Upper lobe of right lung (tissue), 1 donor: ENCODE measurements at regions not wholly inside any gene's neighbourhood (a gene's known extent, or its start where the extent isn't known, plus 50 kb on each side); places are given as distances from the start of the nearest gene placed in this dataset.

Experiments used
- ATAC-seq: fragments of 200-7000 bp; cut with Tn5 transposase; one replicate; pipeline ENCODE4 v1.9.1; 2020; ENCODE audit warnings: mild to moderate bottlenecking, moderate library complexity
- DNase-seq: peaks from one replicate; pipeline ENCODE4 v3.0.0-alpha.2; 2020
- H3K27ac ChIP-seq: fragments of 200-600 bp; one replicate; pipeline ENCODE4 v1.8.0; 2022
- H3K27me3 ChIP-seq: fragments of 200-600 bp; one replicate; pipeline ENCODE4 v1.8.0; 2022; ENCODE audit warnings: mild to moderate bottlenecking
- H3K36me3 ChIP-seq: fragments of 200-600 bp; one replicate; pipeline ENCODE4 v1.8.0; 2022
- H3K4me1 ChIP-seq: fragments of 200-600 bp; one replicate; pipeline ENCODE4 v1.8.0; 2022
- H3K4me3 ChIP-seq: fragments of 200-600 bp; one replicate; pipeline ENCODE4 v1.8.0; 2022; ENCODE audit warnings: mild to moderate bottlenecking
- H3K9me3 ChIP-seq: fragments of 200-600 bp; one replicate; pipeline ENCODE4 v1.8.0; 2022
- CTCF ChIP-seq: fragments of 200-600 bp; IDR thresholded peaks from one replicate; pipeline ENCODE4 v1.8.0; 2022; ENCODE audit warnings: antibody characterized with exemption
- intact Hi-C: fragments of 100-400 bp; cut with DNase I; formaldehyde crosslinking; loops from one replicate; pipeline ENCODE4 v1.11.0; 2022
- donor health status: DM: no; HTN: yes; CAD: no; lungs with severe emphysema.

- DNase-seq: no peak
- no peaks in the 10 kb centered on the region for H3K4me1 ChIP-seq
- no peaks in the 10 kb centered on the region for H3K27me3 ChIP-seq
- no peak for ATAC-seq
- intact Hi-C loops: no loop called here
- H3K4me3 ChIP-seq: no peak overlapping the region
- no peaks in the 10 kb centered on the region for H3K36me3 ChIP-seq
- no peaks in the 10 kb centered on the region for H3K9me3 ChIP-seq
- no peak overlapping the region for H3K27ac ChIP-seq
- no peak for TF ChIP-seq CTCF
Measured at GRCh38 chr10:35852721-35853120, 210.6 kb upstream of the FZD8 start.

GRCh38 chr10:35848412-35848811 lies 206.3 kb upstream of the FZD8 start:
- TF ChIP-seq CTCF: no peak
- Histone ChIP-seq H3K36me3 (no peaks in the 10 kb centered on the region), H3K4me3 (no peak overlapping the region), H3K27ac (no peak overlapping the region), H3K4me1 (no peaks in the 10 kb centered on the region), H3K27me3 (no peaks in the 10 kb centered on the region), H3K9me3 (no peaks in the 10 kb centered on the region)
- intact Hi-C loops: no loop called here
- DNase-seq (no peak), ATAC-seq (no peak)

- no peak for TF ChIP-seq CTCF
- Histone ChIP-seq H3K4me3 (no peak overlapping the region), H3K27me3 (no peaks in the 10 kb centered on the region), H3K27ac (no peak overlapping the region), H3K36me3 (no peaks in the 10 kb centered on the region), H3K9me3 (peaks cover 5% of the 10 kb centered on the region), H3K4me1 (no peaks in the 10 kb centered on the region)
- ATAC-seq (no peak), DNase-seq (no peak)
- intact Hi-C loops: no loop called here
Measured at GRCh38 chr10:35844686-35845085, 202.6 kb upstream of the FZD8 start.

- no peak overlapping the region for H3K27ac ChIP-seq
- no peaks in the 10 kb centered on the region for H3K4me1 ChIP-seq
- H3K4me3 ChIP-seq: no peak overlapping the region
- DNase-seq (no peak), ATAC-seq (peak; percentile 10)
- no peaks in the 10 kb centered on the region for H3K36me3 ChIP-seq
- TF ChIP-seq CTCF: no peak
- no peaks in the 10 kb centered on the region for H3K27me3 ChIP-seq
- peaks cover 5% of the 10 kb centered on the region for H3K9me3 ChIP-seq
- intact Hi-C loops: no loop called here
Measured at GRCh38 chr10:35843524-35844181, 201.6 kb upstream of the FZD8 start.

DNA sequence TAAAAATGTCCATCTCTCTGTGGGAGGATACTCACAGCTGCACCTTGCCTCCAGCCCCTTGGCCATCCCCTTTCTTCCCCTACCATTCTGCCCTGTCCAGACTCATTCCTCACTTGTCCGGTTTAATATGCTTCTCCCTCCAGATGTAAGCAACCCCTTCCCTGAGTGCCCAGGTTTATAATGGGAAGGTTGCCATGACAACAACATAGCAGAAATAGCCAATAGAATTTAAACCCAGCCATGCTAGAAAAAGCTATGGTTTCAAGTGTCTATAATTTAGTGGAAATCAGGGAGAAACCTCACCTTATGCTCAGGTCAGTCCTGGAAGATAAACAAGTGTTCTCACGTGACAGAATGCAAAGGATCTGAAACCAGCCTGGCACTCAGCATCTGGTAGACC lies 196.0 kb upstream of the FZD8 start:
- H3K4me1 ChIP-seq: no peaks in the 10 kb centered on the region
- H3K27me3 ChIP-seq: no peaks in the 10 kb centered on the region
- H3K9me3 ChIP-seq: peaks cover 5% of the 10 kb centered on the region
- no peak for TF ChIP-seq CTCF
- intact Hi-C loops: no loop called here
- no peak for DNase-seq
- no peaks in the 10 kb centered on the region for H3K36me3 ChIP-seq
- no peak overlapping the region for H3K27ac ChIP-seq
- no peak overlapping the region for H3K4me3 ChIP-seq
- no peak for ATAC-seq

DNA sequence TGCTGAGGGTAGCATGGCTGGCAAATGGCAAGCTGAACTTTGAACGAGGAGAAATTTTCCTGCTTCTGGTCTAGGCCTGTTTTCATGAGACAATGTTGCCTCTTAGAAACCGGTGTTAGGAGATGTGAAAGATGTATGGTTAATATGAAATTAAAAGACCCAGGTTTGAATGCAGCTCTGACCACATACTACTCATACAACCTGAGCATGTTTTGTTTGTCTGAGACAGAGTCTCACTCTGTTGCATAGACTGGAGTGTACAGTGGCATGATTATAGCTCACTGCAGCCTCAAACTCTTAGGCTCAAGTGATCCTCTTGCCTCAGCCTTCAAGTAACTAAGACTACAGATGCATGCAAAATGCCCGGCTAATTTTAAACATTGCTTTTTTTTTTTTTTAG lies 193.4 kb upstream of the FZD8 start:
- Histone ChIP-seq H3K36me3 (no peaks in the 10 kb centered on the region), H3K27me3 (no peaks in the 10 kb centered on the region), H3K4me1 (no peaks in the 10 kb centered on the region), H3K9me3 (no peaks in the 10 kb centered on the region), H3K27ac (no peak overlapping the region), H3K4me3 (no peak overlapping the region)
- DNase-seq (no peak), ATAC-seq (no peak)
- TF ChIP-seq CTCF: no peak
- intact Hi-C loops: no loop called here
